Activated T-helper 1 cell treated with Interleukin-2 at 50 U/mL for 16 hours (primary cell): ENCODE measurements at regions not wholly inside any gene's neighbourhood (a gene's known extent, or its start where the extent isn't known, plus 50 kb on each side); places are given as distances from the start of the nearest gene placed in this dataset.

Experiments
- DNase-seq: peaks from one replicate; pipeline ENCODE4 v3.0.0-alpha.2; 2020; ENCODE audit warnings: low read depth

GRCh38 chr21:25375675-25376074 lies 231.6 kb downstream of the MRPL39 start:
- no peak for DNase-seq

DNA sequence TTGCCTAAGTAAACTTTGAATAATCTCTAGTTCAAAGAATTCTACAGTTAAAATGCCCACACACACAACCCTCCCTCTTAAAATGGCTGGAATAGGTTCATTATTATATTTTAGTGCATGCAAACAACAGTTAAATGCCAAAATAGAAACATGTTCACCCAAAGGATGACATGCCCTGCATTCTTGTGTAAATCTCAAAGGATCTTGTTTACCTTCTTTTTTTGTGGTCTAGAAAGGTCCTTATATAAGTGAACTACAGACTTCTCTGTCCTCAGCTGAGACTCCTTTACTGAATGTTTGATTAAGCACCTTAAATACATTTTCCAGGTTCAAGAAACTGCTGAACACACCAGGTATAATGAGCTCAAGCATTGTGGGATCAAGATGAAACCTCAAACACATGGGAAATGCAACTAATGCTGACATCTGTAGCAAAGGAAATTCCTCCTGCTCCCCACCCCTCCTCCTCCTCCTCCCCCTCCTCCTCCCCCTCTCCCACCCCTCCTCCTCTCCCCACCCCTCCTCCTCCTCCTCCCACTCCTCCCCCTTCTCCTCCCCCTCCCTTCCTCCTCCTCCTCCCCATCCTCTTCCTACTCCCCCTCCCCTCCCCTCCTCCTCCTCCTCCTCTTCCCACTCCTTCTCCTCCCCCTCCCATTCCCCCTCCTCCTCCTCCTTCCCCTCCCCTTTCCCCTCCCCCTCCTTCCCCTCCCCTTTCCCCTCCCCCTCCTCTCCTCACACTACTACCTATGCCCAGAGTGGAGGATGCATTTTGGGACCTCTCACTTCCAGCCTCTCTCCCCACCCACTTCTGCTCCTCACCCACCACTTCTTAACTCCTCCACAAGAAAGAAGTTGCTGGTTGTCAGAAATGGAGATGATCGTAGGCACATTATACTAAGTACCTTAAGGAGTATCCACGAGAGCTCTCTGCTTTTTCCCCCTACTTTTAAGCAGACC lies 233.9 kb downstream of the MRPL39 start:
- DNase-seq: no peak

DNA sequence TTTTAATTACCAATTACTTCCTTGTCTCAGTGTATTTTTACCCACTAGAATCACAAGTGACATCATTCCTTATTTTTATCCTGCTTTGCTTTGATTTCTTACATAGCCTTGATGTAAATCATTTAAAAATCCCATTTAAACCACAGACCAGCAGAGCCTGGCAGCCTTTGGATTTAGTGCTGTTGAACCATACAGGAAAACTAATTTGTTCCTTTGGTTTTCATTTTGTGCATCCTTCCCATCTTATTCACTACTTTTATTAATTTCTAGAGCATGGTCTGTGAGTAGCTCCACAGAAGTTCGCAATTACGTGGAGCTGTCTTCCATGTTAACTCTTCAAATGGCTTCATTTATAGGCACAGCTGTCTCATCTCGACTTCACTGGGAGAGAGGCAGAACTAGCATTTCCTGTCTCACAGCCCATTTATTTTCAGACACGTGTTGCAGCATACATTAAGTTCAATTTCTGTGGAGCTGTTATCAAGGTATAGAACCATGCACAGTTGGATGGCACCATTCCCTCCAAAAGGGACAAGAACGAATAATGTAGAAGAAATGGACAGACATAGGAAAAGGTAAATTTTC lies 235.3 kb downstream of the MRPL39 start:
- no peak for DNase-seq

GRCh38 chr21:25370311-25370744 lies 237.0 kb downstream of the MRPL39 start:
- no peak for DNase-seq

DNA sequence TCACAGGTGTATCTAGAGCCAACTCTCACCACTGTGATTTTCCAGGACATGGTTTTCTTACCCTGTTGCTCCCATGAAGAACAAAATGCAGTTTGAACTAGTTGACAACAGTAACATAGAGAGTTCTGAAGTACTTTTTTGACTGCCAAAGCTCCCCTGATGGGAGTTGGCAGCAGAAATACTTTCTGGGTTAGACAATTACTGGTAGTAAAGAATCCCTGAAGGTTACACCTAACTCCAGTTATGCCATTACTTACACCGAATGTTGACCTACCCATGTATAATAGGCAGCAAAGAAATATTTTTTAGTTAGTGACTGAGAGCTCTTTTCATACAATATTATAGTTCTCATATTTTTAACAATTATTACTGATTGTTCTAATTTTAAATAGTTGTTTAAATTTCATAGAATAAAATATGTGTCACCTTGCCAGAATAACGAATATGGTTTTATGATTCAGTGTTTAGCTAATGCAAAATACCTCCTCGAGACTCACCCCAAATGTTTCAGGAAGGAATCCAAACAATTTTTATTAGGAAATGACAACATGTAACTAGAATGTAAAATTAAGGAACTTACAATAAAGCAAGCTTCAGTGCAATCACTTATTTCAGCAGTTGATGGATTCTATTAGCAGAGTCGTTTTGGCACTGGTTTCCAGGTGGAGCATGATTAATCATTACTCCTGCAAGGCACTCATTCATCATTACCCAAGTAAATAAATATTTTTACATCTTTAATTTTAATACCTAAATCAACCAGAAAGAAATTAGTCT lies 237.6 kb downstream of the MRPL39 start:
- no peak for DNase-seq

DNA sequence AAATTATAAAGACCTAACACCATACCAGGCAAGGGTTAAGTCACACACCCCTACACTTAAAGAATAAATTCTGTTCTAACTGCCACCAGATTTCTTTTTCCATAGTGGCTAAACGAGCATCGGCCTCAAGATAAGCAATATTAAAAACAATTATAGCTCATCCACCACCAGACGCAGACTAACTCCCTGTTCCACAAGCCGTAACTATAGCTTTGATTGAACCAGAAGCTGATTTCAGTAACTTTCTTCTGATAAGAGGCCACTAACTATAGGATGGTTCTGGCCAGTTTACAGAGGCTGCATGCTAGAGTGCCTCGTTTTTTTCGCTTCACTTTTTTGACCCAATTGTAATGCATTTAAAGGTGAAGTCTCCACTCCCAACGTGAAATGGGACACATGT lies 238.8 kb downstream of the MRPL39 start:
- DNase-seq: no peak

DNA sequence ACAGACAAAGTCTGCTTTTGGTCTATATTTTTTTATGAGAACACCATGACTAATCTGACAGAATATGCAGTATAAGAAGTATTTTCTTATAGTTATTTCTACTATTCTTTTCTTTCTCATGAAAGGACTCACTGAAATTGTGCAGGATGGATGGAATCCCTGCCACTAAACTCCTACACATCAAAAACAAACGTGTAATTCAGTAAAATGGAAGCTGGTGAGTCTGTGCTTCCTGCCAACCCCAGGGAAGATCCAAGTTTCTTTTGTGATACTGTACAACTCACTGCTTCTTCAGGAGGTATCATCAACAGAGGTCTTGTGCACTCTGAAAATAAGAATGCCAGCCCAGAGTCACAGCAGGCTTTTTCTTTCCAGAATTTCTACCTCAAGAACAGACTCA lies 241.2 kb downstream of the MRPL39 start:
- DNase-seq: no peak

GRCh38 chr21:25362375-25363267 lies 244.7 kb downstream of the MRPL39 start:
- DNase-seq: no peak

GRCh38 chr21:25361765-25362164 lies 245.5 kb downstream of the MRPL39 start:
- no peak for DNase-seq

- no peak for DNase-seq
Observed at GRCh38 chr21:25361097-25361496, 246.2 kb downstream of the MRPL39 start.

DNA sequence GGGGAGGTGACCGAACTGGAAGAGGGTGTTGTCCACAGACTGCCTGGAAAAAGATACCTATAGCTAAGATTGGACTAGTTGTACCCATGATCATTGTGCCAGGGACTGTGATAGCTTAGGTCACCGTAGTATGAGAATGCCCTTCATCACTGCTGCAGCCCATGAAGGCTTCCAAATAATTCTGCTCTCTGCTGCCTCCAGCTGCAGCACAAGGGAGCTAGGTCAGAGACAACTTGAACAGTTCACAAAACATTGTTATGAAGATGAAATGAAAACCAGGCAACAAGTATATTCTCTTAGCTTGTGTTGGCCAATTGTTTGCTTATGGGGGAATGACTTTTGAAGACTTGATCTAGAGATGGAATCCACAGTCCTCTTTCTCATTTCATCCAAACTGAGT lies 246.7 kb downstream of the MRPL39 start:
- DNase-seq: no peak

GRCh38 chr21:25359724-25360123 lies 247.6 kb downstream of the MRPL39 start:
- no peak for DNase-seq

GRCh38 chr21:25350056-25350455 lies 257.2 kb downstream of the MRPL39 start:
- no peak for DNase-seq

GRCh38 chr21:25343774-25344545 lies 263.3 kb downstream of the MRPL39 start:
- DNase-seq: no peak

GRCh38 chr21:25342816-25343215 lies 264.5 kb downstream of the MRPL39 start:
- no peak for DNase-seq

DNA sequence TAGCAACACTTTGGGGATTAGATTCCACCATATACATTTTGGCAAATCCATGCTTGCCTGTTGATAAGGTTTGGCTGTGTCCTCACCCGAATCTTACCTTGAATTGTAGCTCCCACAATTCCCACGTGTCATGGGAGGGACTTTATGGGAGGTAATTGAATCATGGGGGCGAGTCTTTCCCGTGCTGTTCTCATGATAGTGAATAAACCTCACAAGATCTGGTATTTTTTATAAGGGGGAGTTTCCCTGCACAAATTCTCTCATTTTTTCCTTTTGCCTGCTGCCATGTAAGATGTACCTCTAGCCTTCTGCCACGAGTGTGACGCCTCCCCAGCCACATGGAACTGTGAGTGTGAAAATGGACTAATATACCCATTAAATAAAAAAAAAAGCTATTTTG lies 265.3 kb downstream of the MRPL39 start:
- no peak for DNase-seq

DNA sequence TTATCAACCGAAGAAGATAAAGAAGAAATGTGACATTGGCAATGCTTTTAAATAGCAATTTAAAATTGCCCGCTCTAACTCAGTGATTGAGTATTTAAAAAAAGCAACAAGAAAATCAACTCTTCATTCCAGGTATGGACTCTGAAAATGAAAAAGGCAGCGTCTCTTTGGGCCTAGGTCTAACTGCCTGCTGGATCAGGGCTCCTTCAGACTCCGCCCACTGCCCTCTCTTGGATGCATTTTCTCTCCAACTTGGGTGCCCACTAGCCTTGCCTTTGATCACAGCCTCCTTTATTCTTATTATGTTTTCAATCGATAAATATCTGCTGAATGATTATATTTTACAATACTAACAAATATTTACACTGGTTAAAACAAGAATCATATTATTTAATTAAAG lies 268.9 kb downstream of the MRPL39 start:
- DNase-seq: no peak

GRCh38 chr21:25334046-25334730 lies 273.1 kb downstream of the MRPL39 start:
- DNase-seq: no peak

- DNase-seq: no peak
Observed at GRCh38 chr21:25331286-25331685, 276.0 kb downstream of the MRPL39 start.

DNA sequence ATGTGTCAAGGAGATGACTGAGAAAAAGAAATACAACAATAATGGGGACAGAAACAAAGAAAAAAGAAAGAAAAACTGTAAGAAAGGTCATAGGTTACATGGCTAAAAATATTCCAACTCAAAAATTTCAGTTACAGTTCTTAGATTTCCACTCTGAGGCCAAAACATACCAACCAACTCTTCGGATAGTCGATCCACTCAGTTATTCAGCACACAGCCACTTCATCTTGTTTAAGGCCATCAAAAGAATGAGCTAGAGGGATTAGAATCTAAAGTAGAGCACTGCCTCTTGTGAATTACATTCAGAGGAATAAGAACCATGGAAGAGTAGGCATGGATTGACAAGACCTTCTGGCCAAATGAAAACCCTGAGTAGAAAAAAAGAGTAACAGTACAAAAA lies 277.0 kb downstream of the MRPL39 start:
- no peak for DNase-seq
